Endodermal cell (in vitro differentiated cells): ENCODE measurements at regions not wholly inside any gene's neighbourhood (a gene's known extent, or its start where the extent isn't known, plus 50 kb on each side); places are given as distances from the start of the nearest gene placed in this dataset.

ENCODE experiments used
- DNase-seq: peaks from one replicate; pipeline ENCODE4 v3.0.0-alpha.2; 2017
- H3K27ac ChIP-seq: 2 replicates; pipeline ENCODE4 v1.5.1; 2013; ENCODE audit warnings: mild to moderate bottlenecking, low read depth, low read length, moderate library complexity
- H3K27me3 ChIP-seq: 2 replicates; pipeline ENCODE4 v1.6.1; 2013; ENCODE audit warnings: mild to moderate bottlenecking, low read length, moderate library complexity; ENCODE audit not compliant: insufficient read depth, control insufficient read depth, poor library complexity, severe bottlenecking
- H3K36me3 ChIP-seq: 2 replicates; pipeline ENCODE4 v1.7.0; 2013; ENCODE audit warnings: mild to moderate bottlenecking, low read length, moderate library complexity; ENCODE audit not compliant: control insufficient read depth, insufficient read depth
- H3K4me1 ChIP-seq: one replicate; pipeline ENCODE4 v1.7.0; 2013; ENCODE audit warnings: low read length; ENCODE audit not compliant: control insufficient read depth, insufficient read depth
- H3K4me3 ChIP-seq: 2 replicates; pipeline ENCODE4 v1.5.1; 2013; ENCODE audit warnings: mild to moderate bottlenecking, low read length, moderate library complexity
- H3K9ac ChIP-seq: 2 replicates; pipeline ENCODE4 v1.6.1; 2013; ENCODE audit warnings: mild to moderate bottlenecking, low read length, moderate library complexity; ENCODE audit not compliant: poor library complexity, severe bottlenecking; ENCODE audit errors: extremely low read depth
- H3K9me3 ChIP-seq: 2 replicates; pipeline ENCODE4 v1.6.1; 2013; ENCODE audit warnings: mild to moderate bottlenecking, low read length, moderate library complexity; ENCODE audit not compliant: control insufficient read depth
- H3K27ac Mint-ChIP-seq: 2 replicates; pipeline ENCODE4 v1.8.0; 2020; ENCODE audit warnings: mixed read lengths
- H3K27me3 Mint-ChIP-seq: 2 replicates; pipeline ENCODE4 v1.8.0; 2021; ENCODE audit warnings: mild to moderate bottlenecking, mixed read lengths; ENCODE audit not compliant: insufficient read depth
- H3K36me3 Mint-ChIP-seq: 2 replicates; pipeline ENCODE4 v1.8.0; 2020; ENCODE audit warnings: low read depth, mixed read lengths
- H3K4me1 Mint-ChIP-seq: 2 replicates; pipeline ENCODE4 v1.8.0; 2020; ENCODE audit warnings: mixed read lengths
- H3K4me3 Mint-ChIP-seq: 2 replicates; pipeline ENCODE4 v1.8.0; 2020; ENCODE audit warnings: mild to moderate bottlenecking, moderate library complexity, mixed read lengths
- H3K9me3 Mint-ChIP-seq: 2 replicates; pipeline ENCODE4 v1.8.0; 2020; ENCODE audit warnings: mild to moderate bottlenecking, mixed read lengths
- WGBS, 2 experiments: methylation state at CpG; one replicate each; pipeline versions ENCODE4 v1.1.5 to v1.1.7; 2013; ENCODE audit warnings: missing lambda C conversion rate in 2 of 2, mixed read lengths in 1 of 2; ENCODE audit not compliant: insufficient coverage in 1 of 2, insufficient read length in 1 of 2; 5-methylcytosine and 5-hydroxymethylcytosine counted together
- TF ChIP-seq, protein P1 (sequence below): fragments of 200-600 bp; sonication (generic); conservative IDR thresholded peaks from 2 replicates; pipeline ENCODE4 v1.5.0; 2021; ENCODE audit warnings: antibody characterized with exemption, mild to moderate bottlenecking

DNA sequence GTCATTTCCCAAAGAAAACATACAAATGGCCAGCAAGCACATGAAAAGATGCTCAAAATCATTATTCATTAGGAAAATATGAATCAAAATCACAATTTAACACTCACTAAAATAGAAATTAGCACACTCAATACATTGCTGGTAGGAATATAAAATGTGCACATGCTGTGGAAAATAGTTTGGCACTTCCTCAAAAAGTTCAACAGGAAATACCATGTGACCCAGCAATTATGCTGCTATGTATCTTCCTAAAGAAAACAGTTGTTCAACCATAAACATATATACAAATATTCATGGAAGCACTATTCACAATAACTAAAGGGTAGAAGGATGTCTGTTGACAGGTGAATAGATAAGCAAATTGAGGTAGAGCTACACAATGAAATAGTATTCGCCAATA lies 187.3 kb upstream of the SOX6 start:
- TF ChIP-seq, protein P1, sequence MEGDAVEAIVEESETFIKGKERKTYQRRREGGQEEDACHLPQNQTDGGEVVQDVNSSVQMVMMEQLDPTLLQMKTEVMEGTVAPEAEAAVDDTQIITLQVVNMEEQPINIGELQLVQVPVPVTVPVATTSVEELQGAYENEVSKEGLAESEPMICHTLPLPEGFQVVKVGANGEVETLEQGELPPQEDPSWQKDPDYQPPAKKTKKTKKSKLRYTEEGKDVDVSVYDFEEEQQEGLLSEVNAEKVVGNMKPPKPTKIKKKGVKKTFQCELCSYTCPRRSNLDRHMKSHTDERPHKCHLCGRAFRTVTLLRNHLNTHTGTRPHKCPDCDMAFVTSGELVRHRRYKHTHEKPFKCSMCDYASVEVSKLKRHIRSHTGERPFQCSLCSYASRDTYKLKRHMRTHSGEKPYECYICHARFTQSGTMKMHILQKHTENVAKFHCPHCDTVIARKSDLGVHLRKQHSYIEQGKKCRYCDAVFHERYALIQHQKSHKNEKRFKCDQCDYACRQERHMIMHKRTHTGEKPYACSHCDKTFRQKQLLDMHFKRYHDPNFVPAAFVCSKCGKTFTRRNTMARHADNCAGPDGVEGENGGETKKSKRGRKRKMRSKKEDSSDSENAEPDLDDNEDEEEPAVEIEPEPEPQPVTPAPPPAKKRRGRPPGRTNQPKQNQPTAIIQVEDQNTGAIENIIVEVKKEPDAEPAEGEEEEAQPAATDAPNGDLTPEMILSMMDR = no peak
- no peaks in the 10 kb centered on the region for H3K4me1 ChIP-seq
- H3K4me3 ChIP-seq = no peak overlapping the region
- no CpG with 5 or more reads among the region's 1 CpG for WGBS, 2 experiments
- no peaks in the 10 kb centered on the region for H3K27me3 ChIP-seq
- no peaks in the 10 kb centered on the region for H3K36me3 ChIP-seq
- no peak overlapping the region for H3K27ac Mint-ChIP-seq
- no peak overlapping the region for H3K27ac ChIP-seq
- H3K9ac ChIP-seq = no peak overlapping the region
- DNase-seq = no peak
- H3K9me3 Mint-ChIP-seq = peaks cover 7% of the 10 kb centered on the region
- no peak overlapping the region for H3K4me3 Mint-ChIP-seq
- peaks cover 11% of the 10 kb centered on the region for H3K27me3 Mint-ChIP-seq
- no peaks in the 10 kb centered on the region for H3K36me3 Mint-ChIP-seq
- H3K9me3 ChIP-seq = no peaks in the 10 kb centered on the region
- no peaks in the 10 kb centered on the region for H3K4me1 Mint-ChIP-seq

- TF ChIP-seq, protein P1 = no peak
- no peaks in the 10 kb centered on the region for H3K36me3 Mint-ChIP-seq
- Histone ChIP-seq H3K4me3 (no peak overlapping the region), H3K36me3 (no peaks in the 10 kb centered on the region), H3K9me3 (no peaks in the 10 kb centered on the region), H3K27me3 (no peaks in the 10 kb centered on the region), H3K9ac (no peak overlapping the region), H3K27ac (no peak overlapping the region), H3K4me1 (no peaks in the 10 kb centered on the region)
- DNase-seq = no peak
- no peak overlapping the region for H3K4me3 Mint-ChIP-seq
- no peaks in the 10 kb centered on the region for H3K4me1 Mint-ChIP-seq
- peaks cover 11% of the 10 kb centered on the region for H3K27me3 Mint-ChIP-seq
- WGBS, 2 experiments = no CpG with 5 or more reads among the region's 1 CpG
- no peak overlapping the region for H3K27ac Mint-ChIP-seq
- peaks cover 7% of the 10 kb centered on the region for H3K9me3 Mint-ChIP-seq
Measured at GRCh38 chr11:16542353-16542752, 186.0 kb upstream of the SOX6 start.

DNA sequence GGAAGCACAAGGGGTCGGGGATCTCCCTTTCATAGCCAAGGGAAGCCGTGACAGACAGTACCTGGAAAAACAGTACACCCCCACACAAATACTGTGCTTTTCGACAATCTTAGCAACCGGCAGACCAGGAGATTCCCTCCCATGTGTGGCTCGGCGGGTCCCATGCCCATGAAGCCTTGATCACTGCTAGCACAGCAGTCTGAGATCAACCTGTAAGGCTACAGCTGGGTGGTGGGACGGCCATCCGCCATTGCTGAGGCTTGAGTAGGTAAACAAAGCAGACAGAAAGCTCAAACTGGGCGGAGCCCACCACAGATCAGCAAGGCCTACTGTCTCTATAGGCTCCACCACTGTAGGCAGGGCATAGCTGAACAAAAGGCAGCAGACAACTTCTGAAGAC lies 180.2 kb upstream of the SOX6 start:
- Mint-ChIP-seq H3K27me3 (peaks cover 11% of the 10 kb centered on the region), H3K27ac (no peak overlapping the region), H3K4me3 (no peak overlapping the region), H3K4me1 (no peaks in the 10 kb centered on the region), H3K36me3 (no peaks in the 10 kb centered on the region), H3K9me3 (peaks cover 5% of the 10 kb centered on the region)
- Histone ChIP-seq H3K27me3 (no peaks in the 10 kb centered on the region), H3K4me1 (no peaks in the 10 kb centered on the region), H3K9me3 (no peaks in the 10 kb centered on the region), H3K4me3 (no peak overlapping the region), H3K36me3 (no peaks in the 10 kb centered on the region), H3K27ac (no peak overlapping the region), H3K9ac (no peak overlapping the region)
- TF ChIP-seq, protein P1 = no peak
- DNase-seq = no peak
- WGBS, 2 experiments = 91 to 96% methylated on average over 6 to 9 of the region's 9 CpGs
